HG03095 (cell line): ENCODE measurements at regions not wholly inside any gene's neighbourhood (a gene's known extent, or its start where the extent isn't known, plus 50 kb on each side); places are given as distances from the start of the nearest gene placed in this dataset.
"Not testable (repeated sequence)": the region's sequence is repeated elsewhere in the genome, so short reads cannot be mapped to it uniquely, and the experiment has no call there.

Experiments used
- ATAC-seq: cut with Tn5 transposase; IDR thresholded peaks from one replicate; pipeline ENCODE4 v1.9.1; 2021; ENCODE audit warnings: moderate library complexity; ENCODE audit not compliant: unreplicated experiment

GRCh38 chr4:27813226-27813625 lies 952.6 kb downstream of the STIM2 start:
- not testable (repeated sequence) for ATAC-seq

- ATAC-seq = not testable (repeated sequence)
Measured at GRCh38 chr4:27813699-27814425, 953.2 kb downstream of the STIM2 start.

- no peak for ATAC-seq
Measured at GRCh38 chr4:27819246-27819645, 958.6 kb downstream of the STIM2 start.

- ATAC-seq = no peak
Measured at GRCh38 chr4:27828843-27829242, 968.2 kb downstream of the STIM2 start.

GRCh38 chr4:27830251-27830650 lies 969.6 kb downstream of the STIM2 start:
- no peak for ATAC-seq

GRCh38 chr4:27835851-27836250 lies 975.2 kb downstream of the STIM2 start:
- no peak for ATAC-seq

- no peak for ATAC-seq
Measured at GRCh38 chr4:27836523-27836922, 975.9 kb downstream of the STIM2 start.

- ATAC-seq = no peak
Measured at GRCh38 chr4:27843776-27844175, 983.1 kb downstream of the STIM2 start.

GRCh38 chr4:27844376-27844775 lies 983.7 kb downstream of the STIM2 start:
- no peak for ATAC-seq

- no peak for ATAC-seq
Measured at GRCh38 chr4:27846951-27847350, 986.3 kb downstream of the STIM2 start.

GRCh38 chr4:27861381-27861787 lies 1000.7 kb downstream of the STIM2 start:
- ATAC-seq = peak; percentile 16

- peak; percentile 57 for ATAC-seq
Measured at GRCh38 chr4:27861802-27862201, 1001.2 kb downstream of the STIM2 start.

GRCh38 chr4:27873596-27873995 lies 1013.0 kb downstream of the STIM2 start:
- ATAC-seq = no peak

GRCh38 chr4:27881705-27882104 lies 1021.1 kb downstream of the STIM2 start:
- ATAC-seq = no peak

GRCh38 chr4:27886120-27886519 lies 1025.5 kb downstream of the STIM2 start:
- ATAC-seq = no peak

GRCh38 chr4:27887646-27888045 lies 1027.0 kb downstream of the STIM2 start:
- ATAC-seq = no peak

GRCh38 chr4:27888505-27888904 lies 1027.9 kb downstream of the STIM2 start:
- no peak for ATAC-seq

- no peak for ATAC-seq
Measured at GRCh38 chr4:27894951-27895350, 1034.3 kb downstream of the STIM2 start.

GRCh38 chr4:27908356-27908755 lies 1047.7 kb downstream of the STIM2 start:
- ATAC-seq = no peak

GRCh38 chr4:27910227-27910626 lies 1049.6 kb downstream of the STIM2 start:
- ATAC-seq = no peak

- no peak for ATAC-seq
Measured at GRCh38 chr4:27911047-27911446, 1050.4 kb downstream of the STIM2 start.

- no peak for ATAC-seq
Measured at GRCh38 chr4:27913738-27914137, 1053.1 kb downstream of the STIM2 start.

GRCh38 chr4:27915822-27916221 lies 1055.2 kb downstream of the STIM2 start:
- no peak for ATAC-seq
